ENCODE measurements at regions not wholly inside any gene's neighbourhood (a gene's known extent, or its start where the extent isn't known, plus 50 kb on each side); places are given as distances from the start of the nearest gene placed in this dataset.

- ATAC-seq (replicated peaks; ENCODE audit: extremely low read depth, poor library complexity, severe bottlenecking) (no peak), DNase-seq (ENCODE audit: low spot score in 2 of 2) (no peak)
- no peak overlapping the region for H3K4me3 Mint-ChIP-seq
- no peaks in the 10 kb centered on the region for H3K27me3 Mint-ChIP-seq
- peaks cover 6% of the 10 kb centered on the region for H3K9me3 Mint-ChIP-seq
- H3K4me1 Mint-ChIP-seq = no peaks in the 10 kb centered on the region
- no peak overlapping the region for H3K27ac Mint-ChIP-seq (ENCODE audit: low read depth)
- no peaks in the 10 kb centered on the region for H3K36me3 Mint-ChIP-seq (ENCODE audit: insufficient read depth)
These were observed 711.7 kb upstream of the SOX9 start for GRCh38 chr17:71409137-71409536.

GRCh38 chr17:71409712-71410111 lies 711.1 kb upstream of the SOX9 start:
- no peaks in the 10 kb centered on the region for H3K27me3 Mint-ChIP-seq
- DNase-seq (ENCODE audit: low spot score in 2 of 2) (no peak), ATAC-seq (replicated peaks; ENCODE audit: extremely low read depth, poor library complexity, severe bottlenecking) (no peak)
- H3K36me3 Mint-ChIP-seq (ENCODE audit: insufficient read depth) = no peaks in the 10 kb centered on the region
- no peak overlapping the region for H3K4me3 Mint-ChIP-seq
- no peaks in the 10 kb centered on the region for H3K4me1 Mint-ChIP-seq
- no peak overlapping the region for H3K27ac Mint-ChIP-seq (ENCODE audit: low read depth)
- H3K9me3 Mint-ChIP-seq = peaks cover 6% of the 10 kb centered on the region

GRCh38 chr17:71412803-71413202 lies 708.0 kb upstream of the SOX9 start:
- H3K4me3 Mint-ChIP-seq = no peak overlapping the region
- no peak overlapping the region for H3K27ac Mint-ChIP-seq (ENCODE audit: low read depth)
- ATAC-seq (replicated peaks; ENCODE audit: extremely low read depth, poor library complexity, severe bottlenecking) (no peak), DNase-seq (ENCODE audit: low spot score in 2 of 2) (no peak)
- peaks cover 6% of the 10 kb centered on the region for H3K9me3 Mint-ChIP-seq
- no peaks in the 10 kb centered on the region for H3K27me3 Mint-ChIP-seq
- no peaks in the 10 kb centered on the region for H3K36me3 Mint-ChIP-seq (ENCODE audit: insufficient read depth)
- H3K4me1 Mint-ChIP-seq = no peaks in the 10 kb centered on the region

GRCh38 chr17:71413935-71414334 lies 706.9 kb upstream of the SOX9 start:
- DNase-seq (ENCODE audit: low spot score in 2 of 2) (no peak), ATAC-seq (replicated peaks; ENCODE audit: extremely low read depth, poor library complexity, severe bottlenecking) (no peak)
- no peaks in the 10 kb centered on the region for H3K27me3 Mint-ChIP-seq
- H3K27ac Mint-ChIP-seq (ENCODE audit: low read depth) = no peak overlapping the region
- no peaks in the 10 kb centered on the region for H3K36me3 Mint-ChIP-seq (ENCODE audit: insufficient read depth)
- H3K4me3 Mint-ChIP-seq = no peak overlapping the region
- no peaks in the 10 kb centered on the region for H3K4me1 Mint-ChIP-seq
- H3K9me3 Mint-ChIP-seq = peaks cover 6% of the 10 kb centered on the region

GRCh38 chr17:71417142-71417541 lies 703.7 kb upstream of the SOX9 start:
- no peak for ATAC-seq (replicated peaks; ENCODE audit: extremely low read depth, poor library complexity, severe bottlenecking)
- Mint-ChIP-seq H3K4me1 (no peaks in the 10 kb centered on the region), H3K9me3 (no peaks in the 10 kb centered on the region), H3K36me3 (ENCODE audit: insufficient read depth) (no peaks in the 10 kb centered on the region), H3K27ac (ENCODE audit: low read depth) (no peak overlapping the region), H3K27me3 (no peaks in the 10 kb centered on the region), H3K4me3 (no peak overlapping the region)
- DNase-seq (ENCODE audit: low spot score in 2 of 2) = no peak

GRCh38 chr17:71422968-71423367 lies 697.9 kb upstream of the SOX9 start:
- Mint-ChIP-seq H3K4me3 (no peak overlapping the region), H3K9me3 (peaks cover 4% of the 10 kb centered on the region), H3K36me3 (ENCODE audit: insufficient read depth) (no peaks in the 10 kb centered on the region), H3K27me3 (no peaks in the 10 kb centered on the region), H3K4me1 (no peaks in the 10 kb centered on the region), H3K27ac (ENCODE audit: low read depth) (no peak overlapping the region)
- DNase-seq (ENCODE audit: low spot score in 2 of 2) = no peak
- ATAC-seq (replicated peaks; ENCODE audit: extremely low read depth, poor library complexity, severe bottlenecking) = no peak

- ATAC-seq (replicated peaks; ENCODE audit: extremely low read depth, poor library complexity, severe bottlenecking) = no peak
- no peak overlapping the region for H3K4me3 Mint-ChIP-seq
- peaks cover 9% of the 10 kb centered on the region for H3K9me3 Mint-ChIP-seq
- H3K4me1 Mint-ChIP-seq = no peaks in the 10 kb centered on the region
- H3K27ac Mint-ChIP-seq (ENCODE audit: low read depth) = no peak overlapping the region
- H3K36me3 Mint-ChIP-seq (ENCODE audit: insufficient read depth) = no peaks in the 10 kb centered on the region
- H3K27me3 Mint-ChIP-seq = no peaks in the 10 kb centered on the region
- DNase-seq (ENCODE audit: low spot score in 2 of 2) = no peak
These were observed 696.8 kb upstream of the SOX9 start for GRCh38 chr17:71423871-71424546.

- Mint-ChIP-seq H3K4me1 (no peaks in the 10 kb centered on the region), H3K4me3 (no peak overlapping the region), H3K36me3 (ENCODE audit: insufficient read depth) (no peaks in the 10 kb centered on the region), H3K27ac (ENCODE audit: low read depth) (no peak overlapping the region), H3K9me3 (peaks cover 10% of the 10 kb centered on the region), H3K27me3 (no peaks in the 10 kb centered on the region)
- no peak for DNase-seq (ENCODE audit: low spot score in 2 of 2)
- ATAC-seq (replicated peaks; ENCODE audit: extremely low read depth, poor library complexity, severe bottlenecking) = no peak
These were observed 693.0 kb upstream of the SOX9 start for GRCh38 chr17:71427801-71428200.

- H3K4me1 Mint-ChIP-seq = no peaks in the 10 kb centered on the region
- DNase-seq (ENCODE audit: low spot score in 2 of 2) (no peak), ATAC-seq (replicated peaks; ENCODE audit: extremely low read depth, poor library complexity, severe bottlenecking) (no peak)
- H3K27me3 Mint-ChIP-seq = no peaks in the 10 kb centered on the region
- no peaks in the 10 kb centered on the region for H3K36me3 Mint-ChIP-seq (ENCODE audit: insufficient read depth)
- no peak overlapping the region for H3K4me3 Mint-ChIP-seq
- H3K9me3 Mint-ChIP-seq = peaks cover 6% of the 10 kb centered on the region
- no peak overlapping the region for H3K27ac Mint-ChIP-seq (ENCODE audit: low read depth)
These were observed 691.9 kb upstream of the SOX9 start for GRCh38 chr17:71428897-71429296.

- Mint-ChIP-seq H3K9me3 (peaks cover 6% of the 10 kb centered on the region), H3K27me3 (no peaks in the 10 kb centered on the region)
These were observed 690.5 kb upstream of the SOX9 start for GRCh38 chr17:71430281-71430680.

GRCh38 chr17:71431146-71431545 lies 689.7 kb upstream of the SOX9 start:
- H3K4me1 Mint-ChIP-seq = no peaks in the 10 kb centered on the region
- peaks cover 6% of the 10 kb centered on the region for H3K9me3 Mint-ChIP-seq
- H3K27ac Mint-ChIP-seq (ENCODE audit: low read depth) = no peak overlapping the region
- DNase-seq (ENCODE audit: low spot score in 2 of 2) (no peak), ATAC-seq (replicated peaks; ENCODE audit: extremely low read depth, poor library complexity, severe bottlenecking) (no peak)
- no peaks in the 10 kb centered on the region for H3K36me3 Mint-ChIP-seq (ENCODE audit: insufficient read depth)
- no peaks in the 10 kb centered on the region for H3K27me3 Mint-ChIP-seq
- no peak overlapping the region for H3K4me3 Mint-ChIP-seq

More at GRCh38 chr17:71430281-71430680, 690.5 kb upstream of the SOX9 start:
- Mint-ChIP-seq H3K4me1 (no peaks in the 10 kb centered on the region), H3K4me3 (no peak overlapping the region), H3K36me3 (ENCODE audit: insufficient read depth) (no peaks in the 10 kb centered on the region), H3K27ac (ENCODE audit: low read depth) (no peak overlapping the region)
- ATAC-seq (replicated peaks; ENCODE audit: extremely low read depth, poor library complexity, severe bottlenecking) (no peak), DNase-seq (ENCODE audit: low spot score in 2 of 2) (no peak)

GRCh38 chr17:71432378-71433315 lies 688.2 kb upstream of the SOX9 start:
- no peaks in the 10 kb centered on the region for H3K4me1 Mint-ChIP-seq
- H3K36me3 Mint-ChIP-seq (ENCODE audit: insufficient read depth) = no peaks in the 10 kb centered on the region
- peaks cover 6% of the 10 kb centered on the region for H3K9me3 Mint-ChIP-seq
- ATAC-seq (replicated peaks; ENCODE audit: extremely low read depth, poor library complexity, severe bottlenecking) (no peak), DNase-seq (ENCODE audit: low spot score in 2 of 2) (no peak)
- no peak overlapping the region for H3K27ac Mint-ChIP-seq (ENCODE audit: low read depth)
- no peak overlapping the region for H3K4me3 Mint-ChIP-seq
- no peaks in the 10 kb centered on the region for H3K27me3 Mint-ChIP-seq

- Mint-ChIP-seq H3K27me3 (no peaks in the 10 kb centered on the region), H3K27ac (ENCODE audit: low read depth) (no peak overlapping the region), H3K4me1 (no peaks in the 10 kb centered on the region), H3K36me3 (ENCODE audit: insufficient read depth) (no peaks in the 10 kb centered on the region), H3K4me3 (no peak overlapping the region), H3K9me3 (peaks cover 6% of the 10 kb centered on the region)
- ATAC-seq (replicated peaks; ENCODE audit: extremely low read depth, poor library complexity, severe bottlenecking) (no peak), DNase-seq (ENCODE audit: low spot score in 2 of 2) (no peak)
These were observed 686.1 kb upstream of the SOX9 start for GRCh38 chr17:71434716-71435115.
